WTC11 (cell line): ENCODE measurements at regions not wholly inside any gene's neighbourhood (a gene's known extent, or its start where the extent isn't known, plus 50 kb on each side); places are given as distances from the start of the nearest gene placed in this dataset.

Experiments used
- ATAC-seq: fragments of 200-7000 bp; cut with Tn5 transposase; 2 replicates; pipeline ENCODE4 v1.10.0; 2021; ENCODE audit warnings: mild to moderate bottlenecking, moderate library complexity
- CTCF ChIA-PET: fragments of 300-600 bp; sonication (Branson Sonifier 250); formaldehyde crosslinking; loops from one replicate; lab custom pipeline; 2021; ENCODE audit warnings: antibody characterized with exemption; lab: Charles Lee
- POLR2A ChIA-PET: fragments of 350-600 bp; sonication (Branson Sonifier 250); formaldehyde crosslinking; loops from one replicate; lab custom pipeline; 2021; ENCODE audit warnings: antibody characterized with exemption; lab: Charles Lee
- DNase-seq: peaks from one replicate; pipeline ENCODE4 v3.0.0; 2021; ENCODE audit warnings: low spot score
- H3K27ac Mint-ChIP-seq: 2 replicates; pipeline ENCODE4 v1.8.0; 2021; ENCODE audit warnings: mixed read lengths
- H3K27me3 Mint-ChIP-seq: 2 replicates; pipeline ENCODE4 v1.8.0; 2021; ENCODE audit warnings: low read depth, mild to moderate bottlenecking, moderate library complexity, mixed read lengths
- H3K36me3 Mint-ChIP-seq: 2 replicates; pipeline ENCODE4 v1.8.0; 2021; ENCODE audit warnings: mixed read lengths
- H3K4me1 Mint-ChIP-seq: 2 replicates; pipeline ENCODE4 v1.8.0; 2022; ENCODE audit warnings: mixed read lengths
- H3K4me3 Mint-ChIP-seq: 2 replicates; pipeline ENCODE4 v1.8.0; 2021; ENCODE audit warnings: mild to moderate bottlenecking, moderate library complexity, mixed read lengths
- H3K9me3 Mint-ChIP-seq: 2 replicates; pipeline ENCODE4 v1.8.0; 2021; ENCODE audit warnings: mixed read lengths
- CBFB ChIP-seq: sonication (generic); formaldehyde crosslinking; IDR thresholded peaks from 2 replicates; pipeline ENCODE4 v1.8.1; 2022; ENCODE audit warnings: mild to moderate bottlenecking, low read depth, missing genetic modification reagents
- CREB1 ChIP-seq: sonication (generic); formaldehyde crosslinking; IDR thresholded peaks from 2 replicates; pipeline ENCODE4 v1.8.0; 2023; ENCODE audit warnings: mild to moderate bottlenecking, missing genetic modification reagents
- CREM ChIP-seq: sonication (generic); formaldehyde crosslinking; IDR thresholded peaks from 2 replicates; pipeline ENCODE4 v1.8.1; 2022; ENCODE audit warnings: mild to moderate bottlenecking, missing genetic modification reagents, moderate library complexity
- ELF4 ChIP-seq: sonication (generic); formaldehyde crosslinking; IDR thresholded peaks from 2 replicates; pipeline ENCODE4 v1.8.1; 2022; ENCODE audit warnings: low read depth, mild to moderate bottlenecking, moderate library complexity, missing genetic modification reagents
- MXD4 ChIP-seq: fragments of 250-450 bp; sonication (Bioruptor Pico); IDR thresholded peaks from 2 replicates; pipeline ENCODE4 v1.8.0; 2021; ENCODE audit warnings: mild to moderate bottlenecking, moderate library complexity, borderline replicate concordance
- OVOL2 ChIP-seq: fragments of 250-450 bp; sonication (Bioruptor Pico); IDR thresholded peaks from 2 replicates; pipeline ENCODE4 v1.9.0; 2021; ENCODE audit warnings: mild to moderate bottlenecking, borderline replicate concordance
- PRRX2 ChIP-seq: fragments of 250-450 bp; sonication (Bioruptor Pico); IDR thresholded peaks from 2 replicates; pipeline ENCODE4 v1.8.0; 2021; ENCODE audit warnings: mild to moderate bottlenecking
- SMAD3 ChIP-seq: sonication (generic); formaldehyde crosslinking; IDR thresholded peaks from 2 replicates; pipeline ENCODE4 v1.8.0; 2022; ENCODE audit warnings: missing genetic modification reagents, mild to moderate bottlenecking, borderline replicate concordance
- SMAD4 ChIP-seq: sonication (generic); formaldehyde crosslinking; IDR thresholded peaks from 2 replicates; pipeline ENCODE4 v1.8.0; 2022; ENCODE audit warnings: mild to moderate bottlenecking, missing genetic modification reagents
- TCF7 ChIP-seq: sonication (generic); formaldehyde crosslinking; IDR thresholded peaks from 2 replicates; pipeline ENCODE4 v1.8.0; 2022; ENCODE audit warnings: mild to moderate bottlenecking, low read depth, missing genetic modification reagents, moderate library complexity
- ZNF138 ChIP-seq: sonication (generic); formaldehyde crosslinking; conservative IDR thresholded peaks from 2 replicates; pipeline ENCODE4 v1.8.1; 2022; ENCODE audit warnings: mild to moderate bottlenecking, moderate library complexity, missing genetic modification reagents
- ZNF219 ChIP-seq: sonication (generic); formaldehyde crosslinking; IDR thresholded peaks from 2 replicates; pipeline ENCODE4 v1.8.0; 2023; ENCODE audit warnings: missing genetic modification reagents, mild to moderate bottlenecking, borderline replicate concordance
- ZNF263 ChIP-seq: sonication (generic); formaldehyde crosslinking; IDR thresholded peaks from 2 replicates; pipeline ENCODE4 v1.8.1; 2022; ENCODE audit warnings: low read depth, mild to moderate bottlenecking, moderate library complexity, missing genetic modification reagents
- ZNF317 ChIP-seq: sonication (generic); formaldehyde crosslinking; IDR thresholded peaks from 2 replicates; pipeline ENCODE4 v1.8.1; 2023; ENCODE audit warnings: low read depth, mild to moderate bottlenecking, moderate library complexity, missing genetic modification reagents, borderline replicate concordance
- TF ChIP-seq, protein P1 (sequence below): sonication (generic); formaldehyde crosslinking; IDR thresholded peaks from 2 replicates; pipeline ENCODE4 v1.8.0; 2023; ENCODE audit warnings: missing genetic modification reagents, mild to moderate bottlenecking, borderline replicate concordance
- TF ChIP-seq, protein P2 (sequence below): sonication (generic); formaldehyde crosslinking; IDR thresholded peaks from 2 replicates; pipeline ENCODE4 v1.8.1; 2023; ENCODE audit warnings: mild to moderate bottlenecking, missing genetic modification reagents, moderate library complexity
- TF ChIP-seq, protein P3 (sequence below): sonication (generic); formaldehyde crosslinking; IDR thresholded peaks from 2 replicates; pipeline ENCODE4 v1.8.0; 2023; ENCODE audit warnings: missing genetic modification reagents
- TF ChIP-seq, protein P4 (sequence below): sonication (generic); formaldehyde crosslinking; IDR thresholded peaks from 2 replicates; pipeline ENCODE4 v1.8.1; 2023; ENCODE audit warnings: mild to moderate bottlenecking, missing genetic modification reagents, moderate library complexity
- TF ChIP-seq, protein P5 (sequence below): sonication (generic); formaldehyde crosslinking; conservative IDR thresholded peaks from 2 replicates; pipeline ENCODE4 v1.8.1; 2022; ENCODE audit warnings: mild to moderate bottlenecking, missing genetic modification reagents
- TF ChIP-seq, protein P6 (sequence below): sonication (generic); formaldehyde crosslinking; IDR thresholded peaks from 2 replicates; pipeline ENCODE4 v1.8.1; 2023; ENCODE audit warnings: mild to moderate bottlenecking, moderate library complexity, missing genetic modification reagents
- TF ChIP-seq, protein P7 (sequence below): sonication (generic); formaldehyde crosslinking; IDR thresholded peaks from 2 replicates; pipeline ENCODE4 v1.8.0; 2022; ENCODE audit warnings: mild to moderate bottlenecking, missing genetic modification reagents

DNA sequence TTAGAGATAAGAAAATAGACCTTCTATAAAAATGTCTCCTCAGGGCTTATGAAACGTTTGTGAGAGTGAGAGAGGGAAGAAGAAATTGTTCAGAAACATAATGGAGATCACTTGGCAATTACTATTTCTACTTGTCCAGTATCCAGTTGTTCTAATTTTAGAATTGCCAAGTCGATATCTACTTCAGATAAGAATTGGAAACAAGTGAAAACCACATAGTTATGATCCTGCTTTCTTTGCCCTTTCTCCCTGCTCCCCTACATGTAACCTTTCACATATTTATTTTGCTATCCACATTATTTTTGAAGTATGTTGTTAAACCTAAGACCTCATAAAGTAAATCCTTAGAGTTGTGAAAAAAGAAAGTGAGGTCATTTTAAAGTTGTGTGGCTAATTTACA lies 1154.7 kb upstream of the ADGRL2 start (continued):
- TF ChIP-seq, protein P1, sequence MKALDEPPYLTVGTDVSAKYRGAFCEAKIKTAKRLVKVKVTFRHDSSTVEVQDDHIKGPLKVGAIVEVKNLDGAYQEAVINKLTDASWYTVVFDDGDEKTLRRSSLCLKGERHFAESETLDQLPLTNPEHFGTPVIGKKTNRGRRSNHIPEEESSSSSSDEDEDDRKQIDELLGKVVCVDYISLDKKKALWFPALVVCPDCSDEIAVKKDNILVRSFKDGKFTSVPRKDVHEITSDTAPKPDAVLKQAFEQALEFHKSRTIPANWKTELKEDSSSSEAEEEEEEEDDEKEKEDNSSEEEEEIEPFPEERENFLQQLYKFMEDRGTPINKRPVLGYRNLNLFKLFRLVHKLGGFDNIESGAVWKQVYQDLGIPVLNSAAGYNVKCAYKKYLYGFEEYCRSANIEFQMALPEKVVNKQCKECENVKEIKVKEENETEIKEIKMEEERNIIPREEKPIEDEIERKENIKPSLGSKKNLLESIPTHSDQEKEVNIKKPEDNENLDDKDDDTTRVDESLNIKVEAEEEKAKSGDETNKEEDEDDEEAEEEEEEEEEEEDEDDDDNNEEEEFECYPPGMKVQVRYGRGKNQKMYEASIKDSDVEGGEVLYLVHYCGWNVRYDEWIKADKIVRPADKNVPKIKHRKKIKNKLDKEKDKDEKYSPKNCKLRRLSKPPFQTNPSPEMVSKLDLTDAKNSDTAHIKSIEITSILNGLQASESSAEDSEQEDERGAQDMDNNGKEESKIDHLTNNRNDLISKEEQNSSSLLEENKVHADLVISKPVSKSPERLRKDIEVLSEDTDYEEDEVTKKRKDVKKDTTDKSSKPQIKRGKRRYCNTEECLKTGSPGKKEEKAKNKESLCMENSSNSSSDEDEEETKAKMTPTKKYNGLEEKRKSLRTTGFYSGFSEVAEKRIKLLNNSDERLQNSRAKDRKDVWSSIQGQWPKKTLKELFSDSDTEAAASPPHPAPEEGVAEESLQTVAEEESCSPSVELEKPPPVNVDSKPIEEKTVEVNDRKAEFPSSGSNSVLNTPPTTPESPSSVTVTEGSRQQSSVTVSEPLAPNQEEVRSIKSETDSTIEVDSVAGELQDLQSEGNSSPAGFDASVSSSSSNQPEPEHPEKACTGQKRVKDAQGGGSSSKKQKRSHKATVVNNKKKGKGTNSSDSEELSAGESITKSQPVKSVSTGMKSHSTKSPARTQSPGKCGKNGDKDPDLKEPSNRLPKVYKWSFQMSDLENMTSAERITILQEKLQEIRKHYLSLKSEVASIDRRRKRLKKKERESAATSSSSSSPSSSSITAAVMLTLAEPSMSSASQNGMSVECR (CRISPR knock-in tag): no peak
- TF ChIP-seq, protein P2, sequence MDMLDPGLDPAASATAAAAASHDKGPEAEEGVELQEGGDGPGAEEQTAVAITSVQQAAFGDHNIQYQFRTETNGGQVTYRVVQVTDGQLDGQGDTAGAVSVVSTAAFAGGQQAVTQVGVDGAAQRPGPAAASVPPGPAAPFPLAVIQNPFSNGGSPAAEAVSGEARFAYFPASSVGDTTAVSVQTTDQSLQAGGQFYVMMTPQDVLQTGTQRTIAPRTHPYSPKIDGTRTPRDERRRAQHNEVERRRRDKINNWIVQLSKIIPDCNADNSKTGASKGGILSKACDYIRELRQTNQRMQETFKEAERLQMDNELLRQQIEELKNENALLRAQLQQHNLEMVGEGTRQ (CRISPR knock-in tag): no peak
- TF ChIP-seq TCF7 (CRISPR knock-in tag): no peak
- TF ChIP-seq, all 79 proteins: peak for 0

DNA sequence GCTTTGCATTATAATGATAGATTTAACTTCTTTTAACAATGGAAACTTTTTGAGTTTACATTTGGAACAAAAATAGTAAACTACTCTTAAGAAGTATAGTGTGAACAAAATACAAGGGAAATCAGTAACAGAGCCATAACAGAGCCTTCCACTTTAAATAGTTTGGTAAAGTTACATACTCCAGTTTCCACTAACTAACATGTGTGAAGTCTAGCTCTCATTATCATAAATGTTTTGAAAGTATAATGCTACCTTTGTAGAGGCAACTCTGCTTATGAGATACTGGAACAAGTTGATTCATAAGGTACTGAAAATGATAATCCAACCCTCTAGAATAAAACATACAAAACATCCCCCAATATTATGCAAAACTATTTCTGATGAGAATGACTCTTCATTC lies 1155.1 kb upstream of the ADGRL2 start:
- ATAC-seq (no peak), DNase-seq (no peak)
- Mint-ChIP-seq H3K36me3 (no peaks in the 10 kb centered on the region), H3K27ac (no peak overlapping the region), H3K9me3 (no peaks in the 10 kb centered on the region), H3K27me3 (no peaks in the 10 kb centered on the region), H3K4me1 (peaks cover 17% of the 10 kb centered on the region), H3K4me3 (no peak overlapping the region)
- ChIA-PET CTCF (interaction anchor here (0.8 kb wide), 1 partner anchor 10 kb away, joined by 3 read pairs; no protein-coding TSS in a partner anchor), POLR2A (interaction anchor here (0.6 kb wide), 1 partner anchor 289 kb away, joined by 4 read pairs; no protein-coding TSS in a partner anchor)
- TF ChIP-seq, protein P3, sequence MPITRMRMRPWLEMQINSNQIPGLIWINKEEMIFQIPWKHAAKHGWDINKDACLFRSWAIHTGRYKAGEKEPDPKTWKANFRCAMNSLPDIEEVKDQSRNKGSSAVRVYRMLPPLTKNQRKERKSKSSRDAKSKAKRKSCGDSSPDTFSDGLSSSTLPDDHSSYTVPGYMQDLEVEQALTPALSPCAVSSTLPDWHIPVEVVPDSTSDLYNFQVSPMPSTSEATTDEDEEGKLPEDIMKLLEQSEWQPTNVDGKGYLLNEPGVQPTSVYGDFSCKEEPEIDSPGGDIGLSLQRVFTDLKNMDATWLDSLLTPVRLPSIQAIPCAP (CRISPR knock-in tag): no peak
- no peak for TF ChIP-seq MXD4 (CRISPR knock-in tag)
- TF ChIP-seq ZNF138 (CRISPR knock-in tag): no peak
- TF ChIP-seq SMAD3 (CRISPR knock-in tag): no peak
- no peak for TF ChIP-seq ZNF263 (CRISPR knock-in tag)
- no peak for TF ChIP-seq ZNF219 (CRISPR knock-in tag)
- no peak for TF ChIP-seq CREM (CRISPR knock-in tag)
- TF ChIP-seq, protein P4, sequence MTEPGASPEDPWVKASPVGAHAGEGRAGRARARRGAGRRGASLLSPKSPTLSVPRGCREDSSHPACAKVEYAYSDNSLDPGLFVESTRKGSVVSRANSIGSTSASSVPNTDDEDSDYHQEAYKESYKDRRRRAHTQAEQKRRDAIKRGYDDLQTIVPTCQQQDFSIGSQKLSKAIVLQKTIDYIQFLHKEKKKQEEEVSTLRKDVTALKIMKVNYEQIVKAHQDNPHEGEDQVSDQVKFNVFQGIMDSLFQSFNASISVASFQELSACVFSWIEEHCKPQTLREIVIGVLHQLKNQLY: no peak
- TF ChIP-seq ZNF317 (CRISPR knock-in tag): no peak
- TF ChIP-seq, protein P5, sequence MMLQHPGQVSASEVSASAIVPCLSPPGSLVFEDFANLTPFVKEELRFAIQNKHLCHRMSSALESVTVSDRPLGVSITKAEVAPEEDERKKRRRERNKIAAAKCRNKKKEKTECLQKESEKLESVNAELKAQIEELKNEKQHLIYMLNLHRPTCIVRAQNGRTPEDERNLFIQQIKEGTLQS (CRISPR knock-in tag): no peak
- TF ChIP-seq CBFB (CRISPR knock-in tag): no peak
- TF ChIP-seq, protein P6, sequence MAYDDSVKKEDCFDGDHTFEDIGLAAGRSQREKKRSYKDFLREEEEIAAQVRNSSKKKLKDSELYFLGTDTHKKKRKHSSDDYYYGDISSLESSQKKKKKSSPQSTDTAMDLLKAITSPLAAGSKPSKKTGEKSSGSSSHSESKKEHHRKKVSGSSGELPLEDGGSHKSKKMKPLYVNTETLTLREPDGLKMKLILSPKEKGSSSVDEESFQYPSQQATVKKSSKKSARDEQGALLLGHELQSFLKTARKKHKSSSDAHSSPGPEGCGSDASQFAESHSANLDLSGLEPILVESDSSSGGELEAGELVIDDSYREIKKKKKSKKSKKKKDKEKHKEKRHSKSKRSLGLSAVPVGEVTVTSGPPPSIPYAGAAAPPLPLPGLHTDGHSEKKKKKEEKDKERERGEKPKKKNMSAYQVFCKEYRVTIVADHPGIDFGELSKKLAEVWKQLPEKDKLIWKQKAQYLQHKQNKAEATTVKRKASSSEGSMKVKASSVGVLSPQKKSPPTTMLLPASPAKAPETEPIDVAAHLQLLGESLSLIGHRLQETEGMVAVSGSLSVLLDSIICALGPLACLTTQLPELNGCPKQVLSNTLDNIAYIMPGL (CRISPR knock-in tag): no peak
- TF ChIP-seq ELF4 (CRISPR knock-in tag): no peak
- no peak for TF ChIP-seq CREB1
- no peak for TF ChIP-seq SMAD4
- no peak for TF ChIP-seq OVOL2 (CRISPR knock-in tag)
- no peak for TF ChIP-seq PRRX2
- TF ChIP-seq, protein P7, sequence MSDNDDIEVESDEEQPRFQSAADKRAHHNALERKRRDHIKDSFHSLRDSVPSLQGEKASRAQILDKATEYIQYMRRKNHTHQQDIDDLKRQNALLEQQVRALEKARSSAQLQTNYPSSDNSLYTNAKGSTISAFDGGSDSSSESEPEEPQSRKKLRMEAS (CRISPR knock-in tag): no peak
